Spleen (tissue), 11 donors: ENCODE measurements at regions not wholly inside any gene's neighbourhood (a gene's known extent, or its start where the extent isn't known, plus 50 kb on each side); places are given as distances from the start of the nearest gene placed in this dataset.

Source experiments
- DNase-seq: peaks from one replicate; pipeline ENCODE4 v3.0.0-alpha.2; 2020
- H3K27ac ChIP-seq, 8 donors: fragments of 200-600 bp; sonication (generic) in 7 of 8; 1 replicate in 4 of 8; 2 replicates in 4 of 8; pipeline versions ENCODE4 v1.5.0 to v1.8.0; 2016 to 2021; ENCODE audit warnings: inconsistent platforms in 4 of 8, mild to moderate bottlenecking in 4 of 8, moderate library complexity in 1 of 8
- H3K27me3 ChIP-seq, 7 donors: fragments of 200-600 bp; sonication (generic) in 6 of 7; replicated peaks in 1 of 7; 1 replicate in 4 of 7; 2 replicates in 3 of 7; pipeline versions ENCODE4 v1.5.0 to v1.8.0; 2016 to 2021; ENCODE audit warnings: inconsistent platforms in 3 of 7, mild to moderate bottlenecking in 1 of 7
- H3K36me3 ChIP-seq, 6 donors: fragments of 200-600 bp; sonication (generic) in 5 of 6; 1 replicate in 4 of 6; 2 replicates in 2 of 6; pipeline versions ENCODE4 v1.5.0 to v1.8.0; 2016 to 2021; ENCODE audit warnings: inconsistent platforms in 2 of 6
- H3K4me1 ChIP-seq, 6 donors: fragments of 200-600 bp; sonication (generic) in 5 of 6; 1 replicate in 3 of 6; 2 replicates in 3 of 6; pipeline versions ENCODE4 v1.5.0 to v1.8.0; 2016 to 2021; ENCODE audit warnings: inconsistent platforms in 3 of 6
- H3K4me3 ChIP-seq, 8 donors: fragments of 200-600 bp; sonication (generic) in 7 of 8; 1 replicate in 4 of 8; 2 replicates in 4 of 8; pipeline versions ENCODE4 v1.5.0 to v1.8.0; 2016 to 2021; ENCODE audit warnings: inconsistent platforms in 4 of 8, mild to moderate bottlenecking in 4 of 8, moderate library complexity in 2 of 8
- H3K9me3 ChIP-seq, 8 donors: fragments of 200-600 bp; sonication (generic) in 7 of 8; 1 replicate in 4 of 8; 2 replicates in 4 of 8; pipeline versions ENCODE4 v1.5.0 to v1.8.0; 2016 to 2021; ENCODE audit warnings: inconsistent platforms in 4 of 8
- POLR2A ChIP-seq, 3 donors: fragments of 450-650 bp; IDR thresholded peaks; one replicate each; pipeline ENCODE4 v1.5.1; 2017; ENCODE audit warnings: antibody characterized with exemption in 3 of 3, mild to moderate bottlenecking in 1 of 3
- POLR2AphosphoS5 ChIP-seq, 3 donors: sonication (generic); formaldehyde crosslinking; IDR thresholded peaks; one replicate each; pipeline ENCODE4 v1.5.1; 2017; ENCODE audit warnings: antibody characterized with exemption in 3 of 3
- WGBS, 5 donors: extraction: QIAGEN DNeasy Blood & Tissue Kit in 3 of 5; methylation state at CpG; one replicate each; pipeline versions ENCODE4 v1.1.5 to v1.1.7; 2013 to 2018; 5-methylcytosine and 5-hydroxymethylcytosine counted together
- intact Hi-C: fragments of 100-400 bp; cut with DNase I; formaldehyde crosslinking; loops from one replicate; pipeline ENCODE4 v1.15.0; 2023; ENCODE audit warnings: low total_unique reads
- TF ChIP-seq, protein P1 (sequence below), 11 experiments: fragments of 200-600 bp in 7 of 11; fragments of 450-650 bp in 4 of 11; sonication (generic) in 4 of 11; IDR thresholded peaks in 8 of 11; conservative IDR thresholded peaks in 3 of 11; 1 replicate in 7 of 11; 2 replicates in 4 of 11; pipeline versions ENCODE4 v1.4.0 to v1.8.0; 2016 to 2021; ENCODE audit warnings: antibody characterized with exemption in 11 of 11, inconsistent platforms in 4 of 11, mild to moderate bottlenecking in 1 of 11
- donor health status: healthy with polysubstance abuse.
- donor health status: DM: no; HTN: no; CAD: no; lungs with moderate emphysema.
- donor health status: DM: no; HTN: no; CAD: no.
- donor health status: Bipolar disorder and iron deficiency.
- donor health status: healthy.
- donor health status: DM: no; HTN: no; CAD: no.
- donor health status: DM: yes; HTN: yes; CAD: no.

DNA sequence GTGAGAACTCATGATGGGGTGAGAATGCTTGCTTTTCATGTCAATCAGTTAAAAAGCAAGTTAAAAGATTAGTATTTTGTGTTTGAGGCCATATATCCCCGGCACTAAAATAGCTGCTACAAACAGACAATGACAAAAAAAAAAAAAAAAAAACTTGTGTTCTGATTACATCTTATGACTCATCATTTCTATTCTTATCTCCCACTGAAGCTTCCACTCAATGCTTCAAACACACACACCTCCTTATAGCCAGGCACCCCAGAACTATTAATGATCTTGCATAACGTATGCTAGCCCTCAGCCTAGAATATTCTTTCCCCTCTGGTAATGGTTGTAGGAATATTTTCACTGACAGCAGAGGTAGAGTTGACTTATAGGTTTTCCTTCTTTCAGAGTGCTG, 778.3 kb downstream of the TRIB2 start:
- H3K4me1 ChIP-seq, result no peaks in the 10 kb centered on the region
- no peak overlapping the region for H3K4me3 ChIP-seq
- WGBS, 5 donors, result 63 to 87% (median 79%) methylated on average over 2 of the region's 2 CpGs
- no peaks in the 10 kb centered on the region for H3K9me3 ChIP-seq
- H3K27ac ChIP-seq, result no peak overlapping the region
- H3K36me3 ChIP-seq, result no peaks in the 10 kb centered on the region
- intact Hi-C loops, result no loop called here
- no peak for TF ChIP-seq POLR2AphosphoS5 (IDR thresholded peaks at IDR 0.05)
- TF ChIP-seq POLR2A (IDR thresholded peaks at IDR 0.05), result no peak
- TF ChIP-seq, protein P1, sequence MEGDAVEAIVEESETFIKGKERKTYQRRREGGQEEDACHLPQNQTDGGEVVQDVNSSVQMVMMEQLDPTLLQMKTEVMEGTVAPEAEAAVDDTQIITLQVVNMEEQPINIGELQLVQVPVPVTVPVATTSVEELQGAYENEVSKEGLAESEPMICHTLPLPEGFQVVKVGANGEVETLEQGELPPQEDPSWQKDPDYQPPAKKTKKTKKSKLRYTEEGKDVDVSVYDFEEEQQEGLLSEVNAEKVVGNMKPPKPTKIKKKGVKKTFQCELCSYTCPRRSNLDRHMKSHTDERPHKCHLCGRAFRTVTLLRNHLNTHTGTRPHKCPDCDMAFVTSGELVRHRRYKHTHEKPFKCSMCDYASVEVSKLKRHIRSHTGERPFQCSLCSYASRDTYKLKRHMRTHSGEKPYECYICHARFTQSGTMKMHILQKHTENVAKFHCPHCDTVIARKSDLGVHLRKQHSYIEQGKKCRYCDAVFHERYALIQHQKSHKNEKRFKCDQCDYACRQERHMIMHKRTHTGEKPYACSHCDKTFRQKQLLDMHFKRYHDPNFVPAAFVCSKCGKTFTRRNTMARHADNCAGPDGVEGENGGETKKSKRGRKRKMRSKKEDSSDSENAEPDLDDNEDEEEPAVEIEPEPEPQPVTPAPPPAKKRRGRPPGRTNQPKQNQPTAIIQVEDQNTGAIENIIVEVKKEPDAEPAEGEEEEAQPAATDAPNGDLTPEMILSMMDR (IDR thresholded peaks at IDR 0.05 in 8 of 11, conservative IDR thresholded peaks at IDR 0.05 in 3 of 11), result no peak
- H3K27me3 ChIP-seq, result no peaks in the 10 kb centered on the region
- DNase-seq, result no peak

DNA sequence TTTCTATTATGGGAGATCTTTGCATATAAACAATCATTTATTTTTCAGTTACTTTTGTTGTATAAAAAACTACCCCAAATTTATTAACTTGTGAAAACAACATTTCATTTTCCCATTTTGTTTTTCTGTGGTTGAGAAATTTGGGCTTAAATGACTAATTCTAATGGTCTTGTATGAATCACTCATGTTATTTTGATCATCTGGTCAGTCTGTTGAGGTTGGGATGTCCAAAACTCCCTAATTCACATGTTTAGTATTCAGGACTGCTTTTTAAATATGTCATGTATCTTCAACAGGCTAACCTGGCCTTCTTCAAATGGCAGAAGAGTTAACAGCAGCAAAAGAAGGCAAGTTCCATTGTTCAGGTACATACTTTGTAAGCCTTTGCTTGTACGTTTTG, 788.1 kb downstream of the TRIB2 start:
- no peaks in the 10 kb centered on the region for H3K9me3 ChIP-seq
- H3K4me1 ChIP-seq, result no peaks in the 10 kb centered on the region
- H3K4me3 ChIP-seq, result no peak overlapping the region
- TF ChIP-seq POLR2A (IDR thresholded peaks at IDR 0.05) (no peak), POLR2AphosphoS5 (IDR thresholded peaks at IDR 0.05) (no peak)
- TF ChIP-seq, protein P1 (IDR thresholded peaks at IDR 0.05 in 8 of 11, conservative IDR thresholded peaks at IDR 0.05 in 3 of 11), result no peak
- intact Hi-C loops, result no loop called here
- WGBS, 5 donors, result 69 to 90% (median 83%) methylated on average over 1 of the region's 1 CpG
- no peaks in the 10 kb centered on the region for H3K36me3 ChIP-seq
- no peaks in the 10 kb centered on the region for H3K27me3 ChIP-seq
- no peak overlapping the region for H3K27ac ChIP-seq
- no peak for DNase-seq

DNA sequence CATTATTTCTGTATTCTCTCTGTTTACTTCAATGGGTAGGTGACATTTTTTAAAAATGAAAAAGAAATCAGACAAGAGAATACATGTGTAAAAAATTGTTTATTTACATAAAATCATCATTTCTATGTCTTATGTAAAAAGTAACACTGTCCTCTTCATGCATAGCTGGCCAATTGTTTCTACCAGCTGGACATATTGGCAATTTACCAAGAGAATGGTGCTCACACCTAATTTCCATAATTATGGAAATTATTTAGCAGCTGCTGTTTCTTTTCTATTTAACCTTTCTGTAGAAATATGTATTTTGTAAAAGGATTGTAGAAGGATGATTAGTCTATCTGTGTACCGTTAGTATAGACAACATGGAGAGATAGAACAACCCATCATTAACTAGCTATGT, 791.9 kb downstream of the TRIB2 start:
- no peak for DNase-seq
- H3K9me3 ChIP-seq, result no peaks in the 10 kb centered on the region
- H3K4me1 ChIP-seq, result no peaks in the 10 kb centered on the region
- TF ChIP-seq, protein P1 (IDR thresholded peaks at IDR 0.05 in 8 of 11, conservative IDR thresholded peaks at IDR 0.05 in 3 of 11), result no peak
- TF ChIP-seq POLR2A (IDR thresholded peaks at IDR 0.05) (no peak), POLR2AphosphoS5 (IDR thresholded peaks at IDR 0.05) (no peak)
- H3K27ac ChIP-seq, result no peak overlapping the region
- H3K36me3 ChIP-seq, result no peaks in the 10 kb centered on the region
- H3K27me3 ChIP-seq, result no peaks in the 10 kb centered on the region
- WGBS, 5 donors, result 86 to 100% (median 90%) methylated on average over 1 of the region's 1 CpG
- no peak overlapping the region for H3K4me3 ChIP-seq
- intact Hi-C loops, result no loop called here

DNA sequence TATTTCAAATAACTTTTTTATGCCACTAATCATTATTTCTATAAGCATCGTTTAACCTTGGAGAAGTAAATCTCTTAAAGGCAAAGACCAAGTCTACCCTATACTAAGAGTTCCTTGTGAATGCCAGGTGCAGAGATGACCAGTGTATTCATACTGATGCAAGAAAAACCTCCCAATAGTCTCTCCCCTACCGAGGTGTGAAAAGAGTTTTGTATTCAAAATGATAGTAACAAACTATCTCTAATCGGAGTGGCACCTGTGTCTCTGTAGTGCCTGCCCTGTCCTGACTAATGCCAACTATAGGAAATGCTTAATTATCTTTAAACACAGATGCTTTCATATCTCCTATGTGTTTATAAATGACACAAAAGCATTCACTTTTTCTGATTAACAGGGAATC, 798.5 kb downstream of the TRIB2 start:
- intact Hi-C loops, result no loop called here
- H3K9me3 ChIP-seq, result no peaks in the 10 kb centered on the region
- H3K36me3 ChIP-seq, result no peaks in the 10 kb centered on the region
- no peaks in the 10 kb centered on the region for H3K4me1 ChIP-seq
- no peak overlapping the region for H3K4me3 ChIP-seq
- WGBS, 5 donors, result 80 to 87% (median 83%) methylated on average over 3 of the region's 3 CpGs
- TF ChIP-seq, protein P1 (IDR thresholded peaks at IDR 0.05 in 8 of 11, conservative IDR thresholded peaks at IDR 0.05 in 3 of 11), result no peak
- TF ChIP-seq POLR2A (IDR thresholded peaks at IDR 0.05) (no peak), POLR2AphosphoS5 (IDR thresholded peaks at IDR 0.05) (no peak)
- no peak overlapping the region for H3K27ac ChIP-seq
- H3K27me3 ChIP-seq, result no peaks in the 10 kb centered on the region
- DNase-seq, result no peak
